Activated CD4-positive, alpha-beta T cell treated with anti-CD3 and anti-CD28 coated beads, Interleukin-2, amount 50 U/mL, for 4 hours (primary cell): ENCODE measurements at regions not wholly inside any gene's neighbourhood (a gene's known extent, or its start where the extent isn't known, plus 50 kb on each side); places are given as distances from the start of the nearest gene placed in this dataset.
"Not testable (repeated sequence)": the region's sequence is repeated elsewhere in the genome, so short reads cannot be mapped to it uniquely, and the experiment has no call there.

Source experiments
- DNase-seq, 2 experiments: peaks; one replicate each; pipeline ENCODE4 v3.0.0-alpha.2; 2020

DNA sequence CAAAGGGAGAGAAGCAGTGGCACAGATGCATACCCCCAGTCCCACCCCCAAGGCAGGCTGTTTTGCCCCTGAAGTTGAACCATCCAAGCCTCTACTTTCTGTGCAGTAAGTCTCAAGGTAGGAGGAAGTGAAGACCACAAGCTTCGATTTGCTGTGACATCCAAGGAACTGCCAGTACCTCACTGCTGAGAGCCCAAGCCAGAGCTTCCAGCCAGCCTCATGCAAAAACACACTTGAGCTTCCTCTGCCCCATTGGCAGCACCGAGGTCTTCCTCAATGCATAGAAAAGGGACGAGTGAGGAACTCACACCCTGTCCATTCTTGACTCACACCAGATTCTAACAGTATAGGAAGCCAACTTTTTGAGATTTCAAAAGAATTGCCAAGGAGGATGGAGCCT, 311.7 kb downstream of the BCL2L11 start:
- DNase-seq, result not testable (repeated sequence)

DNA sequence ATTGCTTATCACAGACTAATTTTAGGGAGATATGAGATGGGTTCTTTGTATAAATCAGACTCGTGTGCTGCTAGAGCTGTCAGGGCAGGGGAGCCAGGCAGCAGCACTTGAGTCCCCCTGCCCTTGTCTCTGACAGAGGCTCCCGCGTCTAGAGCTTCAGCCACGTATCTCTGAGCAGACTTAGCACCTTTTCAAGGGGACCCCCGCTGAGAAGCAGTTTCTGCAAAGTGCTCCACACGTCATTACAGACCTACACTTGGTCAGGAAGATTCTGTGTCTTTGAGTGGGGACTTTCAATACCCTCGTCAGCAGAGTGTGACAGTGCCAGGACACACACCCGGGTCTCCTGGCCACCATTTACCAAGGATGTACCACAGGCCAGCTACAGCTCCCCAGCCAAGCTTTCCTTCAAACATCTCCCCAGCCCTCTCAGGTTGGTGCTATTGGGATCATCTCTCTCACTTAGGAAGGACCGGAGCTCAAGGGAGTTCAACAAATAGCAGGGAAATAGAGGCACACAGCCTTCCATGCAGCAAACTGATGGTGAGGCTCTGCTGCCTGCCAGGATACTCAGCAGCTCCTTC, 312.3 kb downstream of the BCL2L11 start:
- DNase-seq, result not testable (repeated sequence)

DNA sequence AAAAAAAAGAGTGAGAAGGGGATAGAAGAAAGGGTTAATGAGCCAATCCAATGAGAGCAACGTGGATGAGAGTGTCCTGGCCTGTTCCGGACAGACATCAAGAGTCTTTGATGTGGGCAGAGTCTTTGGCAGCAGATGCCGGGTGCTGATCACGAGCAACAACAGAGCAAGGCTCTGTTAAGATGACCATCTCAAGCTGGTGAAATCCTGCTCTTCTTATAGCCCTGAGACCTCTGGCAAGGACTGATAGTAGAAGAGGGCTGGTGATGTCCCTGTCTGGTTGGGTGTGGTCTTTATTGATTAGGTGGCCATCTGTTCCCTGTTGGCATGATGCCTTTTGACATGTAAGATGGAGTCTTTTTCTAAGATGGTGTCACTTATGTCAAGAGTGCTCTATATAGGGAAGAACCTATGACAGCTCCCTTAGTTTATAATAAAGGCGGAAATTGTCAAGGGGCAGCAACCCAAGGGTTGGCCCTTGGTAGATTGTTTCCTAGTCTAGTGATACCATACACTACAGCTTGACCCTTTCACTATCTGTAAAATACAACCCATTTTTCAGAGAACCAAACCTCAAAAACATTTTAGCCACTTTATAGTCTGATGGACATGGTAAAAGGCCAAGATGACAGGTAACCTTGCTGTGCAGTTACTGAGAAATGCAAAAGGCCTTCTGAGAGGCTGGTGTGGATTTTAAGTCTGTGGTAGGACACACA, 313.3 kb downstream of the BCL2L11 start:
- not testable (repeated sequence) for DNase-seq

DNA sequence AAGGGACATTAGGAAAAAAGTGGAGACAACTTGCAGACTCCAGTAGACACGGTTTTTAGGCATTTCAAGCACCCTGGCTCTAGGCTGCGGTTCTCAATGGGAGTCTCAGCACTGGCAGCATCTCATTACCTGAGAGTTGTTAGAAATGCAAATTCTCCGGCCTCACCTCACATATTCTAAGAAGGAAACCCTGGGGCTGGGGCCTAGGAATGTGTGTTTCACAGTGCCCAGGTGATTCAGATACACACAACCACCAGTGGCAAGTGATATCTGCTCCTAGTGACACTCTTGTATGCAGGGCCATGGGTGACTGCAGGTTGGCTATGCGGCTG, 313.9 kb downstream of the BCL2L11 start:
- not testable (repeated sequence) for DNase-seq

DNA sequence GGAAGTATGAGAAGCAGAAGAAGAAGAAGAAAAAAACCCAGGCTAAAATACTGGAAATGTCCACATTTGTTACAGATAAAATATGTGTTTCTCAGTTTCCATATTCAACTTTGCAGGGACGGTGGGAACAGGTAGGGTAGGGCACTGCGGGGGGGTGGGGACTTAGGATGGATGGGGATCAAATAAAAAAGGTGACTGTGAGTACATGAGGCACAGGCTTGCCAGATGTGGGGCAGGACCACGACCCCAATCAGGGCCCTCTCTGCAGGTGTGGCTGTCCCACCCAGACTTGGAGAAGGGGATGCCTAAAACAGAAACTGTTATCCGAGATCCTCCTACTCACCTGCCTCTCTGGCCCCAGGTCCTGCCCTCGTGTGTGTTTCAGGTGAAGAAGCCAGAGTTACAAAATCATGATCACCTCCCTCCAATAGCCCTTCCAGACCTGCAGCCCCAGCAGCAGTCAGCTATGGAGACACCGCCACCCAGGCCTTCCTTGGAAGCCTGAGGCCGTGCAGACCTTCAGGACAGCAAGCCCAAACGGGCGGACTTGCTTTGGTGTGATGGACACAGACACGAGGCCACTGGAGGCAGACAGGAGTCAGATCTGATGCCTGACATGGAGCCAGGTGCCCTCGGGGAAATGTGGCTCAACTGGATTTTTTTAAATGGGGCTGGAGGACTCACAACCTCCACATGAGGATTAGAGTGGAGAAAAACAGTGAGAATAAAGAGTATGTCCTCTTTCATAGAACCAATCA, 315.0 kb downstream of the BCL2L11 start:
- not testable (repeated sequence) for DNase-seq

DNA sequence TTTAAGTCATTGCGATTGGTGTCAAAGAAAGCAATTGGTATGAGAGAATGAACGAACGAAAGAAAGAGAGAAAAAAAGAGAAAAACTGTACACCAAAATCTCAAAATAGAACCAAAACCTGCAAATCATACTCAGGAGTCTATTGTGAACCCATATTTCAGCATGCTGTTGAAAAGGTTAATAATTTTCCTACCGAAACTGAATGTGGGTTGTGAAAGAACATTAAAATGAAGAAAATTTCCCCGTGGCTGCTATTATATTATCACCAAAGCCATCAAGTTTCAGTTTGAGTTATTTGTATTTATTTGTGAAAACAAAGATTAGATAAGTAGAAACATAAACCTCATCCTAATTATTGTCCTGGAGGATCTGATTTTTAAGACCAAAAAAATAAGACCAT, 315.7 kb downstream of the BCL2L11 start:
- not testable (repeated sequence) for DNase-seq

DNA sequence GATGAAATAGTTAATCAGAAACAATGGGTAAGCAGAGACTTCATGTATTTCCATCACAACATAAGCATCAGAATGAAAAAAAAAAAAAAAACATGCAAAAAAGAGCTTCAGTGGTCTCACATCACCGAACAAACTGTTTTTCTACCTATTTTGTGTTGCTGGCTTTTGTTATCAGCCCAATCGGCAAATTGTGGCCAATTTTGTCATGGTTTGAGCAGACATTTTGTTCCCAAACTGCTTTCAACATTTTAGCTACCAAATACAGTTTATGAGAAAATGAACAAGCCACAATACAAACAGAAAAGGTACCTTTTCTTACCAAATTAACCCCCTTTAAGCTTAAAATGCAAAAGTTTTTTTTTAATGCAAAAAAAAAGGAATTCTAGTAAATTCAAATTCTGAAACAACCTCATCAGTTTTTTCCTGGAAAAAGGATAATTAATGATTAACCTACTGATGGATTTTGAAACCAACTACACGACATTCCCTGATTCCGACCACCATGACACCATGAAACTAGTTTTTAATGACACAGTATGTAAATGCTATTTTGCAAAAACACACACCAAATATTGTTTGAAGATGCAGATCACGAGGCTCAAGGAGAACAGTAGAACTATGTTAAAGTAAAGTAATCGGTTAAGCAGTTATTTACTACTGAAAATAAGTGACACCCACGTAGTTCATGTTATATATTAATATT, 316.7 kb downstream of the BCL2L11 start:
- DNase-seq, result not testable (repeated sequence)

DNA sequence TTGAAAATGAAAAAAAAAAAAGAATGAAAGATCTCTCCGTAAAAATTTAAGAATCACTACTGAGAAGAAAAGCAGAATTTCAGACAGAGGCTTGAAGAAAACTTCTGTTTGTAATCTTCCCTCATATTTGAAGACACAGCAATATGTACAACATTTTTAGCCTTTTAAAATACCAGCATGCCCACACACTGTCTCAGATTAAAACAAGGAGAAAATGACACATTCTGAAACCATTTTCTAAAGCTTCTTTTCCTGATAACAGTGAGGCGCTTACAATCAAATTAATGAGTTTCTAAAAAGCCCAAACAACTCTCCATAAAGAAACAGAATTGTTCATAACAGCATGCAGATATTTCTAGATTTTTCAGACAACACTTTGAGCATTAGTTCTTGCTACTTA, 317.4 kb downstream of the BCL2L11 start:
- DNase-seq, result not testable (repeated sequence)

DNA sequence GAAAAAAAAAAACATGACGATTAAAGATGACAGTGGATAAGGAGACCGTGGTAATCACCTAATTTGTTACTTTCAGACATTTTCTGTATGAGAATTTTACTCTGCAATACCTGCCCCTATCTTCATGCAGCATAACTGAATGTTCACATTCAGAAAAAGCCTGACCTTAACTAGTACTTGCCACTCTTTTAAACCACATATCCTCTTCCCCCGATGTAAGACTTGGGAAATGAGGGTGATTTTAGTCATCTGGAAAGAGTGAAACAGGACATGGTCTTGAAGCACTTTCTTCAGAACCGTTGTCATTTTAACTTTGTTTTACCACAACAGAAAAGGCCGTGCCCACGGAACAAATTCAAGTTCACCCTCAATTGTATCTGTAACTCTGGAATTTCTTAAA, 318.5 kb downstream of the BCL2L11 start:
- not testable (repeated sequence) for DNase-seq

DNA sequence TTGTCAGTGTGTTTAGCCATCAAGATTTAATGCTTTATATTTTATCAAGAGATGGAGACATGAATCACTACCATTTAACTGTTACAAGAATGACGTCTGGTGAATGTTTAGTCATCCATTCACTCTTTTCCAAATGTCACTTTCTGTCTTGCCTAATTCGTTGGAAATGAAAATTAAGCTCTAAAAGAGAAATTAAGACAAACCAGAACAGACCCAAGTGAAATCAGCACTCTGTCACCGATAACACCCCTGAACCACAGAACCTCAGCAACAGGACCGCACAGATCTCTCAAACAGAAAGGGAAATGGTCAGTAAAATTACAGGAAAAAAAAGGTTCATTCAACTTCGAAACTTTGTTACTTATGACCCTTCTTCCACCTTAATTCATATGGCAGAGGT, 320.9 kb downstream of the BCL2L11 start:
- DNase-seq, result not testable (repeated sequence)

DNA sequence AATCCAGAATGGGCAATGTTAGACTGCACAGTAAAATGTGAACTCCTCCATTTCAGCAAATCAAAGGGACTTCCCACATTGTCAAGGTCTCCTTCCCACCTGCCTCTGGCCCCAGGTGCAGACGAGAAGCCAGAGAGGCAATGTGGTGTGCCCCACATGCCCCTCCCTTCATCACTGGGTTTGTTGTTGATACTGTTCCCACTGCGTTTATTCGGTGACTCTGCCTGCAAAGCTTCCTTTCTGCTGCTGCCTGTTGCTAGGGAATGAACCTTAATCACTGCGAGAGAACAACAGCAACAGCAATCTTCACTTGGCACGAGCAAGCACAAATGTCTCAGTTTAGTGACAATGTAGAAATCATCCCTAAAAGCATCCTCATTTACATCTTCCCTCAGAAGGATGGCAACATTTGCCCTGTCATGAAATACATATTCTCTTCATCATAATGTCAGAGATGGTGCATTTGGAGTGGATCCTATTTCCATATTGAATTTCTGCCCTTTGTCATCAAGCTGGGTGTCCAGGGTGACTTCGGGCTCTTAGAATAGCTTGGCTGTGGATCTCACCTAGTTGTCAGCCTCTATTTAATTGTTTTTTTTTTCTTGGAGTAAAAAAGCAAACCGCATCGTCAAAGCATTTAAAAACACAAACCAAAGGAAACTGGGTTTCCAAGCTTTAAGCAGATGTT, 322.2 kb downstream of the BCL2L11 start:
- not testable (repeated sequence) for DNase-seq

DNA sequence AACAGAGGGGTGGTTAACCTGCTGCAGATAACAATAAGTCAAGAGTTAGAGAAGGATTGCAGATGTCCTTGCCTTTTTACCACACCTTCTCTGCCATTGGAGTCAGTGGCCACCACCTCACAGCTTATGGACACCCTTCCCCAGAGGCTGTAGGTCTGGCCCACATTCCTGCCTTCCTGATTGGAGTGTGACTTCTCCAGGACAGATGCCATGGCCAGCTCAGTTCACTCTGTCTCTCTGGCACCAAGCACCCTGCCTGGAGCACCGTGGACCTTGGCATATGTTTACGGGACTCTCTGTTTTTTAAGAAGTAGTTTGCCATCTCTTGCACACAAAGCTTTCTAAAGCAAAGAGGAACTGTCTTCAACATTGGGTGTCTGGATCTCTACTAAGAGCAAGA, 323.8 kb downstream of the BCL2L11 start:
- not testable (repeated sequence) for DNase-seq

DNA sequence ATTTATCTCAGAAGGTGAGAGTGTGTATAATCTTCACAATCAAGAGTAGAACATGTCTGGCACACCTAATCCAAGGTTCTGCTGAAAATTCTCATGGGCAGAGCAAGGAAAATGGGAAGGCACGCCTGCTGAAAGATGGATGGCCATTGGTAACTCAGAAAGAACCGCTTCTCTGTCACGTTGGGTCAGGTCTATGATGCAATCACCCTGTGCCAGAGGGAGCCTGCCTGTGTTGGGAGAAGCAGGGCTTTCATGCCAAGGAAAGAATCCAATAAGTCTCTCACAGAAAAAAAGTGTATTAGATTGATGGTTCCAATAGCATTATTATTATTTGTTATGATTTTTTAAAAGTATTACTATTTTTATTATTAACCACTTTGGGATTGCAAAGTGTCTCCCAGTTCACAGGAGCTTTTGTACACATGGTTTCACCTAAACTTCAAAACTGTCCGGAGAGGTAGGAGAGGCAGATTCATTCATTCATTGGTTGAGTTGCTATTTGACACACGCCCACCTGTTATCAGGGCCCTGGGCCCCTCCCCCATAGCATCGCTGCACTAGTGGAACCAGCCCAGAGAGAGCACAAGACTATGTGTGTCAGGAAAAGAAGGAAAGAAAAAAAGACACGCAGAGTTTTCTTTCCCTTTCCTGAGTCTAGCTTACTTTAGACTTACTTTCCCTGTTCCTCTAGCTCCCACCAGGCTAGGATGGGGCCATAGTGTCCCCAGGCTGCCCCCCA, 324.6 kb downstream of the BCL2L11 start:
- DNase-seq, result not testable (repeated sequence)

DNA sequence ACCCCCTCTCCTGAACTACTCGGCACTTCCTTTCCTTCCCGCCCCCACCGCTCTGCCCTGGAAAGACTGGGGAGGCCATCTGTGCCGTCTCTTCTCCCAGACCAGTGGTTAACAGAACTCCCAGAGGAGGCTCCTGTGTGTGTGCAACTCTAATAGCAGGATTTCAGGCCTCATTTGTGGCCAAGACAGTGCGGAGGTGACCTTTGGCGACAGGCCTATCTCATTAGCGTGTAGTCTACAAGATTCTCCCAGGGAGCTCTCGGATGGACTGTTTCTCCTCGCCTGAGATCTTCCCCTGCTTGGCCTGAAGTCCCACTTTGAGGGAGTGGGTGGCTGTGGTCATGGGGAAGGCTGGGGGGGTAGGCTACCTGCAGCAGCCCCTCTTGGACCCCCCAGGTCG, 325.2 kb downstream of the BCL2L11 start:
- DNase-seq, result not testable (repeated sequence)

DNA sequence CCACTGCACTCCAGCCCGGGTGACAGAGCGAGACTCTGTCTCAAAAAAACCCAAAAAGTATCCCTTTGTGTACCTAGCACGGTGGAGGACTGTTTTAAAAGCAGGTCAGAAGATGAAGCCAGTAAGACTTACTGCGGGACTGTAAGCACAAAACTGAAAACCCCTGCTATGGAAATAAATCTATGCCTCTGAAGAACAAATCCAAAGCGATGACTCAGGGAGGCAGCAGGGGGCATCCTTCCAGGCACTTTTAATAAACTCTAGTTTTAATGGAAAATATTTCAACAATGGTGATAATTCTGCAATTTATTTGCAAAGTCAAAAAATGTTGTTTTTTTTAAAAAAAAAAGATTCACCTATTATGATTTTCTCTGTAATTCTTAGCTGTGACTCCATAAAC, 326.8 kb downstream of the BCL2L11 start:
- DNase-seq, result not testable (repeated sequence)

DNA sequence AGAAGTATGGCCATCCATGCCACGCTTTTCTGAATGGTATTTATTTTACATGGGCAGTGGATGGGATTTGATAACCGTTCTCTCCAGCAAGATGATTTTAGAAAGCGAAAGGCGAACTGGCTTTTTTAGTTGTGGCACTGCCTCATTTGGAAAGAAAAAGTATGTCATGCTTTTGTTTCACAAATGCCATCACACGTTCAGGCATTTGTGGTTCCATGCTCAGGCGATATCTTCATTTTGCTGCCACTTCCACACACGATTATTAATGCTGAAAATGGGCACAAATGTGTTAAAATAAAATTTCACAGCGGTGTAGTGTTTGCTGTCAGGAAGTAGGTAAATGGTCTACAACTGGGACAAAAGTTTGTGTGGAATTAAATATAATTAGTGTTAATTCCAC, 328.1 kb downstream of the BCL2L11 start:
- DNase-seq, result not testable (repeated sequence)

DNA sequence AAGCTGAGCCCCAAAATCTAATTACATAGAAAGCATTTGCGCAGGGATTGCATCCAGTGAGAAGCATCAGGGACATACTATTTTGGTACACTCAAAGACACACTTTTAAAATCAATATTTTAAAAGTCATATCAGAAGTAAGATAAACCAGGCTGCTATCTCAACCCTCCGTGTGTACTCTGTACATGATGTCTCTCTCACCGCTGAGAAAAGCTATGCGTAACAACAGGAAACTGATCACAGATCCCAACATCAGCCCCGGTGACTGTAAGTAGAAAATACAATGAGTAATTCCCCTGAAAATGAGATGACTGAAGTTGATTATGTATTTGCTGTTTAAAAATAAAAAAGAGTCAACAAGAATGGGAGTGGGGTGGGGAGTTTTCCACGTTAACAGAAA, 329.8 kb downstream of the BCL2L11 start:
- DNase-seq, result not testable (repeated sequence)

DNA sequence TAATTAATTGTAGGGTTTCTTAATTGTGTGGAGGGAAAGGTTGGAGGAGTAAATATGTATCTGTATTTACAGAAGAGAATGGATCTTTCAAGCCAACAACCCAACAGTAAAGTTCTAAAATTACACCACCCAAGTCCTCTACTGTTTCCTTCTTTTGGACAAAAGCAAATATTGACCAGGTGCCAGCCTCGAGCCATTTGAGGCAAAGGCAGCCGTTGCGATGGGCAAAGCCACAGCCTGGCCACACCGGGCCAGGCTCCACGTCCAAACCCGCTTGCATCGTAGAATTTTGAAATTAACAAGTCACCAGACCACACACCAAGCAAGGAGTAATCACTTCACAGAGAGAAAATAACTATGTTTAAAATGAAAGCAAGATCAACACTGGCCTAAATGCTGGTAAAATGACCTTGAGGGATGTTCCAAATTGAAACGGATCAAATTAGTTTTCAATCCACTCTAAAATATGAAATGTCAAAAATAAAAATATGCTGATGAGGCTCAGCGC, 331.0 kb downstream of the BCL2L11 start:
- not testable (repeated sequence) for DNase-seq

DNA sequence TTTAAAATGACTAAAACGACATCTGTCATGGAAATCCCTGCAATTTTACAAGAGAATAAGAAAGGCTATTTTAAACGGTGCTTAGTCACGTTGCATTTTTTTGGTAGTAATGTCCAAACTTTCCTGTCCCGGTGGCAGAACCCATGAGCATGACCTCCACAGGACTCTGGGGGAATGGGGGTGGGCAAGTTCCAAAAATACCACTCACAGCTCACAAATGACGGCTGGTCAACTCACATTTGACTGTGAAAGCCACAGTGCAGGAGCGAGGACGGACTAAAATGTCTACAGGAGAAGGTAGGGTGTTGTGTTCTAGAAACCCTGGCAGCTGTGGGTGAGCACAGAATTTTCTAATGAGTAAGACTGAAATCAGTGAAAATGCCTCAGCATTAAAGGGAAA, 331.5 kb downstream of the BCL2L11 start:
- DNase-seq, result not testable (repeated sequence)

DNA sequence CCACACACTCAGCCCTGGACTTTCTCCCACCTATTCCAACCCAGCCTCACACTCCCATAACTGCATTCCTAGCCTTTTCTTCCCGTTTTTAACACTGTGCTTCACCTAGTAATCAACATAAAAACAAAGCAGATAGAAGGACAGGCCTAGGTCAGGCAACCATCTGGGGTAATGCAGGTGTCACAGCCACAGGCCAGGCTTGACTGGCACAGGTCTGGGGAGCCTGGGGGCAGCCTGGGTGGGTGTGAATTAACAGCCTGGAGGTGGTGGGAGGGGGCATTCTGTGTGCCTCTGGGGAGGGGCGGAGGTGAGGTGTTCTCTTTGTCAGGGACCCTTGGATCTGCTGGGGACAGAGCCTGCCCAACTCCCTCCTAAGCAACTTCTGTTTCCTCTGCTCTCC, 332.6 kb downstream of the BCL2L11 start:
- DNase-seq, result not testable (repeated sequence)

DNA sequence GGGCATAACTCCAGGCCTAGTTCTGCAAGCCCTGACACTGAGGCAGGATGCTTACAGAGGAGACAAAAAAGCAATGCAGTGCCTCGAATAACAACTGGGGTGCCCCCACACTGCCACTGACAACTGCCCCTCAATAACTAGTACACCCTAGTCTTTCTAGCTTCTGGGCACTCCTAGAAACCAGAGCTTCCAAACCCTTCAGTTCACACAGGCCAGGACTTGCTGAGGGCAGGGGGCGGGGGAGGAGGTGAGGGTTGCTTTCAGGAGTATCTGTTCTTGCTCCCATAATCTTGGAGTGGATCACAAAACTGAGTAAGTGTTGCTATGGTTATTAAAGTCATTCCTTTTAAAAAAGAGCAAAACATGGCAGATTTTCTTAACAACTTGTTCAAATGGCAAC, 333.1 kb downstream of the BCL2L11 start:
- not testable (repeated sequence) for DNase-seq

DNA sequence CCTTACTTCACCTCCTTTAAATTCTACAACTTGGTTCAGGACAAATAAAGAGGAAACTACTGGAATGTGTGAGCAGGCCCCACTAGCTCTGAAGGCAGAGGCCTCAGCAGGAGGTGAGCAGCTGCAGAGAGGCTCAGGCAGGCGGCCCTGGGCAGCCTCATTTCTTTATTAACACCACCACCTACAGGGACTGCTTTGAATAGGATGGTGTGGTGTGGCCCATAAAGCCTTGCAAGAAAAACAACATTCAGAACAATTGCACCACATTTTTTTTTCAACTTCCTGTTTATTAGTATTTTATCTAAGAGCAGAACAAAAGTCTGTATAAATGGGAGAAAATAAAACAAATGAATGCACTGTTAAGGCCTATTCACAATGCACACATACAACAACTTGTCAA, 333.7 kb downstream of the BCL2L11 start:
- DNase-seq, result not testable (repeated sequence)
